A549 (cell line): ENCODE measurements at regions not wholly inside any gene's neighbourhood (a gene's known extent, or its start where the extent isn't known, plus 50 kb on each side); places are given as distances from the start of the nearest gene placed in this dataset.

Source experiments
- ATAC-seq, 2 experiments: fragments of 200-7000 bp in 1 of 2; fragments of >200 bp in 1 of 2; cut with Nextera tagmentation in 1 of 2; cut with Tn5 transposase in 1 of 2; 3 replicates each; pipeline versions ENCODE4 v1.8.0 to v1.9.1; 2018 to 2020; ENCODE audit warnings: mild to moderate bottlenecking in 1 of 2, moderate library complexity in 1 of 2
- CTCF ChIA-PET: fragments of 300-600 bp; sonication (Branson Sonifier 250); formaldehyde crosslinking; extraction: SDS; loops from one replicate; lab custom pipeline; 2021; ENCODE audit warnings: antibody characterized with exemption, inconsistent platforms; lab: Yijun Ruan, JAX
- POLR2A ChIA-PET: fragments of 350-600 bp; formaldehyde crosslinking; extraction: SDS; loops from one replicate; lab custom pipeline; 2021; ENCODE audit warnings: antibody characterized with exemption, inconsistent platforms; lab: Yijun Ruan, JAX
- DNase-seq, 2 experiments: peaks; one replicate each; pipeline versions ENCODE4 v3.0.0 to v3.0.0-alpha.2; 2011 to 2016; ENCODE audit warnings: low read depth in 1 of 2, low spot score in 1 of 2
- FAIRE-seq: peaks from 2 replicates; lab custom pipeline; 2011; peaks lifted over from hg19 to GRCh38; lab: Jason Lieb, UNC
- H3K27ac ChIP-seq, 2 experiments: fragments of >200 bp; sonication (Bioruptor Twin); formaldehyde crosslinking; 3 replicates each; pipeline ENCODE4 v1.5.1; 2016 to 2017
- H3K4me1 ChIP-seq: fragments of >200 bp; sonication (Bioruptor Twin); formaldehyde crosslinking; 3 replicates; pipeline ENCODE4 v1.6.1; 2016
- H3K4me2 ChIP-seq: fragments of >200 bp; sonication (Bioruptor Twin); formaldehyde crosslinking; 3 replicates; pipeline ENCODE4 v1.6.1; 2016
- H3K4me3 ChIP-seq: fragments of >200 bp; sonication (Bioruptor Twin); formaldehyde crosslinking; 3 replicates; pipeline ENCODE4 v1.5.1; 2016
- H3K9me3 ChIP-seq: fragments of >200 bp; sonication (Bioruptor Twin); formaldehyde crosslinking; 3 replicates; pipeline ENCODE4 v1.6.1; 2016
- CBX2 ChIP-seq: fragments of 200-600 bp; sonication (generic); IDR thresholded peaks from 2 replicates; pipeline ENCODE4 v1.6.1; 2016; ENCODE audit warnings: low read depth, mild to moderate bottlenecking, borderline replicate concordance
- CEBPB ChIP-seq, 2 experiments: fragments of >200 bp in 1 of 2; sonication (Bioruptor Twin) in 1 of 2; formaldehyde crosslinking in 1 of 2; IDR thresholded peaks; 2 replicates each; pipeline ENCODE4 v1.6.1; 2012 to 2016
- EHF ChIP-seq: fragments of 250-450 bp; sonication (Bioruptor Pico); IDR thresholded peaks from 2 replicates; pipeline ENCODE4 v1.5.0; 2020; ENCODE audit warnings: mild to moderate bottlenecking
- EP300 ChIP-seq, 2 experiments: fragments of >200 bp; sonication (Bioruptor Twin); formaldehyde crosslinking; IDR thresholded peaks; 2 replicates in 1 of 2; 3 replicates in 1 of 2; pipeline ENCODE4 v1.6.1; 2016 to 2017
- ESRRA ChIP-seq: fragments of 150-350 bp; IDR thresholded peaks from 2 replicates; pipeline ENCODE4 v1.6.1; 2014; ENCODE audit warnings: mild to moderate bottlenecking, low read length, borderline replicate concordance
- FOSB ChIP-seq: fragments of 250-450 bp; sonication (Bioruptor Pico); IDR thresholded peaks from 2 replicates; pipeline ENCODE4 v1.5.0; 2020; ENCODE audit warnings: mild to moderate bottlenecking, moderate library complexity
- FOXS1 ChIP-seq: fragments of 250-450 bp; sonication (Bioruptor Pico); IDR thresholded peaks from 2 replicates; pipeline ENCODE4 v1.5.0; 2020; ENCODE audit warnings: mild to moderate bottlenecking, moderate library complexity
- GATA3 ChIP-seq: IDR thresholded peaks from 2 replicates; pipeline ENCODE4 v1.6.1; 2012; ENCODE audit warnings: borderline replicate concordance
- HDAC2 ChIP-seq: fragments of 200-600 bp; sonication (generic); IDR thresholded peaks from 2 replicates; pipeline ENCODE4 v1.6.1; 2016
- HOXB13 ChIP-seq: fragments of 250-450 bp; sonication (Bioruptor Pico); IDR thresholded peaks from 2 replicates; pipeline ENCODE4 v1.5.0; 2020; ENCODE audit warnings: low read depth, mild to moderate bottlenecking, moderate library complexity
- HOXB5 ChIP-seq: fragments of 250-450 bp; sonication (Bioruptor Pico); IDR thresholded peaks from 2 replicates; pipeline ENCODE4 v1.5.0; 2020; ENCODE audit warnings: mild to moderate bottlenecking, moderate library complexity
- JUNB ChIP-seq: fragments of >200 bp; sonication (Bioruptor Twin); formaldehyde crosslinking; IDR thresholded peaks from 2 replicates; pipeline ENCODE4 v1.6.1; 2016
- KDM1A ChIP-seq: fragments of 200-600 bp; sonication (generic); IDR thresholded peaks from 2 replicates; pipeline ENCODE4 v1.6.1; 2016; ENCODE audit warnings: low read depth, mild to moderate bottlenecking
- NFE2L2 ChIP-seq: fragments of 150-350 bp; conservative IDR thresholded peaks from 2 replicates; pipeline ENCODE4 v1.6.1; 2014; ENCODE audit warnings: low read length
- NPAS2 ChIP-seq: fragments of 250-450 bp; sonication (Bioruptor Pico); IDR thresholded peaks from 2 replicates; pipeline ENCODE4 v1.8.0; 2022; ENCODE audit warnings: mild to moderate bottlenecking, moderate library complexity, borderline replicate concordance
- POLR2A ChIP-seq: IDR thresholded peaks from 2 replicates; pipeline ENCODE4 v1.6.1; 2012; ENCODE audit warnings: mild to moderate bottlenecking, low read length
- RARB ChIP-seq: fragments of 250-450 bp; sonication (Bioruptor Pico); IDR thresholded peaks from 2 replicates; pipeline ENCODE4 v1.8.0; 2021; ENCODE audit warnings: mild to moderate bottlenecking, moderate library complexity
- TFCP2L1 ChIP-seq: fragments of 250-450 bp; sonication (Bioruptor Pico); IDR thresholded peaks from 2 replicates; pipeline ENCODE4 v1.5.0; 2021; ENCODE audit warnings: mild to moderate bottlenecking
- ZFP36 ChIP-seq: fragments of 450-650 bp; IDR thresholded peaks from 2 replicates; pipeline ENCODE4 v1.6.1; 2014; ENCODE audit warnings: borderline replicate concordance; ENCODE audit not compliant: partially characterized antibody
- ZNF302 ChIP-seq: fragments of 250-450 bp; sonication (Bioruptor Pico); IDR thresholded peaks from 2 replicates; pipeline ENCODE4 v1.9.0; 2021; ENCODE audit warnings: inconsistent platforms, mild to moderate bottlenecking, moderate library complexity
- ZSCAN20 ChIP-seq: fragments of 250-450 bp; sonication (Bioruptor Pico); IDR thresholded peaks from 2 replicates; pipeline ENCODE4 v1.8.0; 2022; ENCODE audit warnings: mild to moderate bottlenecking, moderate library complexity
- WGBS: methylation state at CpG from one replicate; pipeline ENCODE4 v1.1.6; 2017; ENCODE audit errors: missing lambda C conversion rate; 5-methylcytosine and 5-hydroxymethylcytosine counted together
- TF ChIP-seq, protein P1 (sequence below): IDR thresholded peaks from 2 replicates; pipeline ENCODE4 v1.6.1; 2012; ENCODE audit warnings: low read depth, borderline replicate concordance
- TF ChIP-seq, protein P2 (sequence below): fragments of 150-350 bp; IDR thresholded peaks from 2 replicates; pipeline ENCODE4 v1.6.1; 2014; ENCODE audit warnings: low read depth, mild to moderate bottlenecking, low read length
- TF ChIP-seq, protein P3 (sequence below): IDR thresholded peaks from 2 replicates; pipeline ENCODE4 v1.6.1; 2012
- TF ChIP-seq, protein P4 (sequence below): fragments of 200-600 bp; sonication (generic); IDR thresholded peaks from 2 replicates; pipeline ENCODE4 v1.6.1; 2016; ENCODE audit warnings: antibody characterized with exemption, mild to moderate bottlenecking, moderate library complexity
- TF ChIP-seq, protein P5 (sequence below): fragments of 250-450 bp; sonication (Bioruptor Pico); IDR thresholded peaks from 2 replicates; pipeline ENCODE4 v1.5.0; 2021; ENCODE audit warnings: mild to moderate bottlenecking, moderate library complexity, borderline replicate concordance

DNA sequence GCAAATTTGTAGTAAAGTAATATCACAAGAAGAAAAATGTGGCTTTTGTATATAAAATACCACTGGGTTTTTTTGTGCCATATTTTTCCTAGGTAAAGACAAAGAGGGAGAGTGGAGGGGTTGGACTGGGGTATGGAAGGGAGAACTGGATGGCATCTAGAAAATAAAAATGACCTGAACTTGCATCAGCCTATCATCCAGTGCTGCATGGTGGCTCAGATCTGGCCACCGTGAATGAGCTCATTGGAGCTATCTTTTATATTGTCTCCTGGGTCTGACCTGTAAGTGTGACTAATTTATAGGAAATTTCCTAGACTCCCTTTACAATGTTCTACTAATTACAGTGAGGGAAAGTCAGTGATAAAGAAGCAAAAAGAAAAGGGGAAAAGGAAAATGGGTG, 369.0 kb downstream of the TMEM182 start:
- no peak for ATAC-seq
- no peaks in the 10 kb centered on the region for H3K9me3 ChIP-seq
- WGBS: 60% methylated on average over 1 of the region's 1 CpG
- no peaks in the 10 kb centered on the region for H3K4me1 ChIP-seq
- CTCF ChIA-PET: interaction anchor here (1.1 to 2.1 kb wide), 2 partner anchors 15 to 30 kb away, joined by 3 to 4 read pairs; no protein-coding TSS in a partner anchor
- H3K4me3 ChIP-seq: no peak overlapping the region
- POLR2A ChIA-PET: no interaction called here
- FAIRE-seq: no peak
- no peak overlapping the region for H3K4me2 ChIP-seq
- H3K27ac ChIP-seq: no peak overlapping the region
- DNase-seq: no peak
- TF ChIP-seq FOSB (CRISPR knock-in tag) (no peak), POLR2A (no peak), ZNF302 (CRISPR knock-in tag) (no peak), ZSCAN20 (no peak), JUNB (no peak), ZFP36 (no peak), KDM1A (no peak), FOXS1 (CRISPR knock-in tag) (no peak), CEBPB (IDR thresholded peaks at IDR 0.05) (no peak), NFE2L2 (no peak), EHF (CRISPR knock-in tag) (no peak), ESRRA (no peak), CBX2 (no peak), HDAC2 (no peak), RARB (no peak), HOXB5 (CRISPR knock-in tag) (no peak)
- TF ChIP-seq, protein P1, sequence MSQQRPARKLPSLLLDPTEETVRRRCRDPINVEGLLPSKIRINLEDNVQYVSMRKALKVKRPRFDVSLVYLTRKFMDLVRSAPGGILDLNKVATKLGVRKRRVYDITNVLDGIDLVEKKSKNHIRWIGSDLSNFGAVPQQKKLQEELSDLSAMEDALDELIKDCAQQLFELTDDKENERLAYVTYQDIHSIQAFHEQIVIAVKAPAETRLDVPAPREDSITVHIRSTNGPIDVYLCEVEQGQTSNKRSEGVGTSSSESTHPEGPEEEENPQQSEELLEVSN: no peak
- TF ChIP-seq, protein P2, sequence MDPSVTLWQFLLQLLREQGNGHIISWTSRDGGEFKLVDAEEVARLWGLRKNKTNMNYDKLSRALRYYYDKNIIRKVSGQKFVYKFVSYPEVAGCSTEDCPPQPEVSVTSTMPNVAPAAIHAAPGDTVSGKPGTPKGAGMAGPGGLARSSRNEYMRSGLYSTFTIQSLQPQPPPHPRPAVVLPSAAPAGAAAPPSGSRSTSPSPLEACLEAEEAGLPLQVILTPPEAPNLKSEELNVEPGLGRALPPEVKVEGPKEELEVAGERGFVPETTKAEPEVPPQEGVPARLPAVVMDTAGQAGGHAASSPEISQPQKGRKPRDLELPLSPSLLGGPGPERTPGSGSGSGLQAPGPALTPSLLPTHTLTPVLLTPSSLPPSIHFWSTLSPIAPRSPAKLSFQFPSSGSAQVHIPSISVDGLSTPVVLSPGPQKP: no peak
- TF ChIP-seq, protein P3, sequence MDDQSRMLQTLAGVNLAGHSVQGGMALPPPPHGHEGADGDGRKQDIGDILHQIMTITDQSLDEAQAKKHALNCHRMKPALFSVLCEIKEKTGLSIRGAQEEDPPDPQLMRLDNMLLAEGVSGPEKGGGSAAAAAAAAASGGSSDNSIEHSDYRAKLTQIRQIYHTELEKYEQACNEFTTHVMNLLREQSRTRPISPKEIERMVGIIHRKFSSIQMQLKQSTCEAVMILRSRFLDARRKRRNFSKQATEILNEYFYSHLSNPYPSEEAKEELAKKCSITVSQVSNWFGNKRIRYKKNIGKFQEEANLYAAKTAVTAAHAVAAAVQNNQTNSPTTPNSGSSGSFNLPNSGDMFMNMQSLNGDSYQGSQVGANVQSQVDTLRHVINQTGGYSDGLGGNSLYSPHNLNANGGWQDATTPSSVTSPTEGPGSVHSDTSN: no peak
- TF ChIP-seq, protein P4, sequence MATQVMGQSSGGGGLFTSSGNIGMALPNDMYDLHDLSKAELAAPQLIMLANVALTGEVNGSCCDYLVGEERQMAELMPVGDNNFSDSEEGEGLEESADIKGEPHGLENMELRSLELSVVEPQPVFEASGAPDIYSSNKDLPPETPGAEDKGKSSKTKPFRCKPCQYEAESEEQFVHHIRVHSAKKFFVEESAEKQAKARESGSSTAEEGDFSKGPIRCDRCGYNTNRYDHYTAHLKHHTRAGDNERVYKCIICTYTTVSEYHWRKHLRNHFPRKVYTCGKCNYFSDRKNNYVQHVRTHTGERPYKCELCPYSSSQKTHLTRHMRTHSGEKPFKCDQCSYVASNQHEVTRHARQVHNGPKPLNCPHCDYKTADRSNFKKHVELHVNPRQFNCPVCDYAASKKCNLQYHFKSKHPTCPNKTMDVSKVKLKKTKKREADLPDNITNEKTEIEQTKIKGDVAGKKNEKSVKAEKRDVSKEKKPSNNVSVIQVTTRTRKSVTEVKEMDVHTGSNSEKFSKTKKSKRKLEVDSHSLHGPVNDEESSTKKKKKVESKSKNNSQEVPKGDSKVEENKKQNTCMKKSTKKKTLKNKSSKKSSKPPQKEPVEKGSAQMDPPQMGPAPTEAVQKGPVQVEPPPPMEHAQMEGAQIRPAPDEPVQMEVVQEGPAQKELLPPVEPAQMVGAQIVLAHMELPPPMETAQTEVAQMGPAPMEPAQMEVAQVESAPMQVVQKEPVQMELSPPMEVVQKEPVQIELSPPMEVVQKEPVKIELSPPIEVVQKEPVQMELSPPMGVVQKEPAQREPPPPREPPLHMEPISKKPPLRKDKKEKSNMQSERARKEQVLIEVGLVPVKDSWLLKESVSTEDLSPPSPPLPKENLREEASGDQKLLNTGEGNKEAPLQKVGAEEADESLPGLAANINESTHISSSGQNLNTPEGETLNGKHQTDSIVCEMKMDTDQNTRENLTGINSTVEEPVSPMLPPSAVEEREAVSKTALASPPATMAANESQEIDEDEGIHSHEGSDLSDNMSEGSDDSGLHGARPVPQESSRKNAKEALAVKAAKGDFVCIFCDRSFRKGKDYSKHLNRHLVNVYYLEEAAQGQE: no peak
- TF ChIP-seq, all 56 proteins: peak for 0

DNA sequence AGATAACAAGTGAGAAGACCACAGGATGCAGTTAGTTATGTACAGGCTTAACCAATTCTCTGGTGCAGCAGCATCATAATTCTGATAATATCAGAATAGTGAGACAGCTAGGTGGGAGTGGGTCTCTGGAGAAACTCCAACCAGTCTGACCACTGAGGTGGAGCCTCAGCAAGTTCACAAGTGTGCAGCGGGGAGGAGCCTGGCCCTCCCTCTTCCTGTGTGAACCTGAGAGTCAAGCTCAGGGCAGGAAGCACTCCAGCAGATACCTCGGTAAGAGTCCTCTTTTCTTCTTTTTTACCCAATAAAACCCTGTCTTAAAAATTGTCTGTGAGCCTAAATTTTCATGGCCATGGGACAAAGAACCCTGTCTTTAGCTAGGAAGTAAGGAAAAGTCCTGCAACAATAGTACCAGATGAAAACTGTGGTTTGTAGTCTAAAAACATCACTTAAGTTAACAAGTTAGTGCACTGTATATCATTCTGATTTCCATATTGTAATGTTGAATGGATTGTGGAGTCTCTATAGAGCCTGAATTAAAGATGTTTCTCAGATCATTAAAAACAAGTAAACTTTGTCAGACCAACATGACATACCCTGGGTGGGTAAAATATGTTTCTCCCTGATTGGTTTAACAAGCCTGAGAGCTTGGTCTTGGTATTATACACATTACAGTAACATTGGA, 370.8 kb downstream of the TMEM182 start:
- no peak for FAIRE-seq
- no peak for DNase-seq
- WGBS: 9% methylated on average over 2 of the region's 2 CpGs
- no peak for TF ChIP-seq EHF (CRISPR knock-in tag)
- TF ChIP-seq, protein P5, sequence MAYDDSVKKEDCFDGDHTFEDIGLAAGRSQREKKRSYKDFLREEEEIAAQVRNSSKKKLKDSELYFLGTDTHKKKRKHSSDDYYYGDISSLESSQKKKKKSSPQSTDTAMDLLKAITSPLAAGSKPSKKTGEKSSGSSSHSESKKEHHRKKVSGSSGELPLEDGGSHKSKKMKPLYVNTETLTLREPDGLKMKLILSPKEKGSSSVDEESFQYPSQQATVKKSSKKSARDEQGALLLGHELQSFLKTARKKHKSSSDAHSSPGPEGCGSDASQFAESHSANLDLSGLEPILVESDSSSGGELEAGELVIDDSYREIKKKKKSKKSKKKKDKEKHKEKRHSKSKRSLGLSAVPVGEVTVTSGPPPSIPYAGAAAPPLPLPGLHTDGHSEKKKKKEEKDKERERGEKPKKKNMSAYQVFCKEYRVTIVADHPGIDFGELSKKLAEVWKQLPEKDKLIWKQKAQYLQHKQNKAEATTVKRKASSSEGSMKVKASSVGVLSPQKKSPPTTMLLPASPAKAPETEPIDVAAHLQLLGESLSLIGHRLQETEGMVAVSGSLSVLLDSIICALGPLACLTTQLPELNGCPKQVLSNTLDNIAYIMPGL (CRISPR knock-in tag): no peak
- TF ChIP-seq GATA3: no peak
- no peak for TF ChIP-seq HOXB13 (CRISPR knock-in tag)
- TF ChIP-seq NPAS2 (CRISPR knock-in tag): no peak
- no peak for TF ChIP-seq TFCP2L1
- no peak for TF ChIP-seq EP300 (IDR thresholded peaks at IDR 0.05)
- H3K4me3 ChIP-seq: no peak overlapping the region
- no peak for ATAC-seq
- no peak overlapping the region for H3K27ac ChIP-seq
- H3K9me3 ChIP-seq: 0 out of 3 replicates have a peak, but pooled peaks cover 2% of the 10 kb centered on the region
- ChIA-PET POLR2A (no interaction called here), CTCF (interaction anchor here (2.1 kb wide), 1 partner anchor 28 kb away, joined by 4 read pairs; no protein-coding TSS in a partner anchor)
- no peaks in the 10 kb centered on the region for H3K4me1 ChIP-seq
- H3K4me2 ChIP-seq: no peak overlapping the region
